Mesenchymal stem cell (in vitro differentiated cells and primary cell): ENCODE measurements at regions not wholly inside any gene's neighbourhood (a gene's known extent, or its start where the extent isn't known, plus 50 kb on each side); places are given as distances from the start of the nearest gene placed in this dataset.

ENCODE experiments used
- DNase-seq: peaks from one replicate; pipeline ENCODE4 v3.0.0-alpha.2; 2013
- H2AFZ ChIP-seq: one replicate; pipeline ENCODE4 v1.6.1; 2013; ENCODE audit warnings: low read depth, mild to moderate bottlenecking, control low read depth, inconsistent platforms, low read length, moderate library complexity
- H2AK5ac ChIP-seq: 2 replicates; pipeline ENCODE4 v1.6.1; 2013; ENCODE audit warnings: low read length, moderate library complexity, mild to moderate bottlenecking, inconsistent platforms; ENCODE audit not compliant: severe bottlenecking
- H2BK120ac ChIP-seq: one replicate; pipeline ENCODE4 v1.6.1; 2013; ENCODE audit warnings: low read depth, mild to moderate bottlenecking, inconsistent platforms, low read length, moderate library complexity
- H2BK12ac ChIP-seq, 2 experiments: one replicate each; pipeline ENCODE4 v1.6.1; 2013; ENCODE audit warnings: inconsistent platforms in 2 of 2, low read length in 2 of 2, mild to moderate bottlenecking in 2 of 2, moderate library complexity in 2 of 2, control low read depth in 1 of 2
- H2BK15ac ChIP-seq: one replicate; pipeline ENCODE4 v1.6.1; 2013; ENCODE audit warnings: mild to moderate bottlenecking, low read depth, inconsistent platforms; ENCODE audit not compliant: poor library complexity, severe bottlenecking
- H2BK5ac ChIP-seq: 2 replicates; pipeline ENCODE4 v1.6.1; 2013; ENCODE audit warnings: low read depth, mild to moderate bottlenecking, low read length, control low read depth, inconsistent platforms; ENCODE audit not compliant: poor library complexity, severe bottlenecking
- H3K14ac ChIP-seq, 2 experiments: one replicate each; pipeline ENCODE4 v1.6.1; 2013; ENCODE audit warnings: inconsistent platforms in 2 of 2, low read length in 2 of 2, control low read depth in 1 of 2, mild to moderate bottlenecking in 1 of 2, moderate library complexity in 1 of 2
- H3K18ac ChIP-seq, 2 experiments: one replicate each; pipeline ENCODE4 v1.6.1; 2013; ENCODE audit warnings: inconsistent platforms in 2 of 2, low read length in 2 of 2, control low read depth in 1 of 2, low read depth in 1 of 2, mild to moderate bottlenecking in 1 of 2
- H3K23ac ChIP-seq, 2 experiments: one replicate each; pipeline ENCODE4 v1.6.1; 2013; ENCODE audit warnings: inconsistent platforms in 2 of 2, low read length in 2 of 2, mild to moderate bottlenecking in 2 of 2, moderate library complexity in 2 of 2, control low read depth in 1 of 2
- H3K27ac ChIP-seq: 2 replicates; pipeline ENCODE4 v1.5.1; 2013; ENCODE audit warnings: mild to moderate bottlenecking, moderate library complexity, low read length, control low read depth, inconsistent platforms; ENCODE audit not compliant: poor library complexity, severe bottlenecking
- H3K27me3 ChIP-seq, 2 experiments: 2 replicates each; pipeline versions ENCODE4 v1.6.1 to v1.7.0; 2013; ENCODE audit warnings: low read length in 2 of 2, mild to moderate bottlenecking in 2 of 2, moderate library complexity in 2 of 2, control low read depth in 1 of 2, inconsistent platforms in 1 of 2; ENCODE audit not compliant: control insufficient read depth in 1 of 2, insufficient read depth in 1 of 2
- H3K36me3 ChIP-seq, 2 experiments: 2 replicates each; pipeline versions ENCODE4 v1.6.1 to v1.7.0; 2013; ENCODE audit warnings: low read length in 2 of 2, control low read depth in 1 of 2, inconsistent platforms in 1 of 2, low read depth in 1 of 2, mild to moderate bottlenecking in 1 of 2; ENCODE audit not compliant: insufficient read depth in 2 of 2, control insufficient read depth in 1 of 2
- H3K4ac ChIP-seq, 2 experiments: one replicate each; pipeline ENCODE4 v1.6.1; 2013; ENCODE audit warnings: inconsistent platforms in 2 of 2, low read length in 2 of 2, mild to moderate bottlenecking in 2 of 2, moderate library complexity in 2 of 2, control low read depth in 1 of 2, low read depth in 1 of 2
- H3K4me1 ChIP-seq: 2 replicates; pipeline ENCODE4 v1.6.1; 2013; ENCODE audit warnings: low read depth, low read length, control low read depth; ENCODE audit not compliant: control insufficient read depth, insufficient read depth
- H3K4me2 ChIP-seq: 2 replicates; pipeline ENCODE4 v1.6.1; 2013; ENCODE audit warnings: low read length, mild to moderate bottlenecking, inconsistent platforms; ENCODE audit not compliant: poor library complexity, severe bottlenecking
- H3K4me3 ChIP-seq, 2 experiments: 2 replicates each; pipeline versions ENCODE4 v1.5.1 to v1.7.0; 2013; ENCODE audit warnings: low read length in 2 of 2, mild to moderate bottlenecking in 2 of 2, control low read depth in 1 of 2, low read depth in 1 of 2; ENCODE audit not compliant: insufficient read depth in 1 of 2
- H3K79me1 ChIP-seq: replicated peaks from 2 replicates; pipeline ENCODE4 v1.6.1; 2013; ENCODE audit warnings: mild to moderate bottlenecking, control low read depth, low read length, inconsistent platforms; ENCODE audit not compliant: poor library complexity, severe bottlenecking
- H3K9ac ChIP-seq: 2 replicates; pipeline ENCODE4 v1.7.0; 2013; ENCODE audit warnings: mild to moderate bottlenecking, low read length, moderate library complexity
- H3K9me3 ChIP-seq: 2 replicates; pipeline ENCODE4 v1.7.0; 2013; ENCODE audit warnings: mild to moderate bottlenecking, low read length; ENCODE audit not compliant: control insufficient read depth
- H4K8ac ChIP-seq: one replicate; pipeline ENCODE4 v1.6.1; 2013; ENCODE audit warnings: inconsistent platforms, mild to moderate bottlenecking, low read length, moderate library complexity
- H4K91ac ChIP-seq: one replicate; pipeline ENCODE4 v1.6.1; 2013; ENCODE audit warnings: mild to moderate bottlenecking, low read length, inconsistent platforms
- WGBS: methylation state at CpG from one replicate; pipeline ENCODE4 v1.1.7; 2013; ENCODE audit warnings: mixed read lengths; 5-methylcytosine and 5-hydroxymethylcytosine counted together

DNA sequence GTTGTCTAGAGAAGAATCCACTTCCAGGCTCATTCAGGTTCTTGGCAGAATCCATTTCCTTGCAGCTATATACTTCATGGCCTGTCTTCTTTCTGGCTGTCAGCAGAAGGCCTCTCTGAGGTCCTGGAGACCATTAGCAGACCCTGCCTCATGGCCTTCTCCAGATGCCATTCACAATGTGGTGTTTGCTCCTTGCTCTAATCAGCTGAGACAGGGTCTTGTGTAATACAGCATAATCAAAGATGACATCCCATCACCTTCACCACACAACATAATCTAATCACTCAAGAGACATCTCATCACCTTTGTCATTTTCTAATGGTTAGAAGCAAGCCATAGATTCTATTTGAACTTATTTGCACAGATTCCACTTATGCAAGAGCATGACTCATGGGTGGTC lies 403.9 kb upstream of the LRRC7 start:
- Histone ChIP-seq H3K9ac (no peak overlapping the region), H3K9me3 (no peaks in the 10 kb centered on the region), H3K18ac (no peak overlapping the region), H2BK5ac (no peak overlapping the region), H4K91ac (no peak overlapping the region), H3K14ac (no peak overlapping the region), H4K8ac (no peak overlapping the region), H2AK5ac (no peak overlapping the region), H3K4me3 (no peak overlapping the region), H2BK12ac (no peak overlapping the region), H2AFZ (no peak overlapping the region), H2BK15ac (no peak overlapping the region), H2BK120ac (no peak overlapping the region), H3K23ac (peak overlapping the region in 1 of 2 experiments; percentile 42), H3K4ac (no peak overlapping the region), H3K27ac (no peak overlapping the region), H3K4me1 (no peaks in the 10 kb centered on the region), H3K4me2 (no peak overlapping the region), H3K27me3 (no peaks in the 10 kb centered on the region), H3K36me3 (no peaks in the 10 kb centered on the region), H3K79me1 (no peaks in the 10 kb centered on the region)
- DNase-seq = no peak

DNA sequence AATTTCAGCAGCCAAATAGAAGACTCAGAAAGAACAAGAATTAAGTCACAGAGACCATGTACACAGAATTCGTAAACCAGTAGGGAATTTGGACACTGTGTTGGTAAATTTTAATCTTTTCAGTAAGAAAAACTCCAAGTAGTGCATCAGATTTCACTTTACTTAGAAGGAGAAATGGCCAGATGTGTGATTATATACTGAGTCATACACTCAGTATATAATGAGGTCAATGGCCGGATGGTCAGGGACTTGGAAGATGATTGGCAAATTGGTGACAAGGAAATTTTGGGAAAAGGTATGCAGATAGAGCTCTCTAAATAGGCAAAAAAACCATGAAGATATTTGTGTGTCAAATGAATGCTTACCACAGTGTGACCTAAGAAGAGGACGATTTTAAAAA lies 399.8 kb upstream of the LRRC7 start:
- H2BK15ac ChIP-seq = no peak overlapping the region
- no peak overlapping the region for H3K14ac ChIP-seq
- H2AFZ ChIP-seq = no peak overlapping the region
- no peak overlapping the region for H3K23ac ChIP-seq
- no peak overlapping the region for H2AK5ac ChIP-seq
- H3K4me1 ChIP-seq = no peaks in the 10 kb centered on the region
- no peak overlapping the region for H3K27ac ChIP-seq
- H3K4ac ChIP-seq = no peak overlapping the region
- WGBS = 87% methylated on average over 3 of the region's 3 CpGs
- no peak overlapping the region for H3K9ac ChIP-seq
- no peak for DNase-seq
- peaks cover 5% of the 10 kb centered on the region for H3K9me3 ChIP-seq
- no peaks in the 10 kb centered on the region for H3K36me3 ChIP-seq
- no peak overlapping the region for H4K91ac ChIP-seq
- H3K4me2 ChIP-seq = no peak overlapping the region
- H2BK12ac ChIP-seq = no peak overlapping the region
- no peaks in the 10 kb centered on the region for H3K27me3 ChIP-seq
- no peak overlapping the region for H4K8ac ChIP-seq
- H3K18ac ChIP-seq = no peak overlapping the region
- no peaks in the 10 kb centered on the region for H3K79me1 ChIP-seq
- no peak overlapping the region for H2BK120ac ChIP-seq
- no peak overlapping the region for H2BK5ac ChIP-seq
- no peak overlapping the region for H3K4me3 ChIP-seq

GRCh38 chr1:69171248-69171647 lies 396.5 kb upstream of the LRRC7 start:
- no peak overlapping the region for H3K27ac ChIP-seq
- H3K36me3 ChIP-seq = no peaks in the 10 kb centered on the region
- no peak overlapping the region for H2BK5ac ChIP-seq
- peaks cover 5% of the 10 kb centered on the region for H3K9me3 ChIP-seq
- H3K4me1 ChIP-seq = no peaks in the 10 kb centered on the region
- H2AK5ac ChIP-seq = no peak overlapping the region
- no peaks in the 10 kb centered on the region for H3K27me3 ChIP-seq
- no peak overlapping the region for H3K18ac ChIP-seq
- H4K8ac ChIP-seq = no peak overlapping the region
- H2AFZ ChIP-seq = no peak overlapping the region
- DNase-seq = no peak
- no peak overlapping the region for H2BK15ac ChIP-seq
- no peak overlapping the region for H3K14ac ChIP-seq
- H3K4ac ChIP-seq = no peak overlapping the region
- H3K9ac ChIP-seq = no peak overlapping the region
- H2BK12ac ChIP-seq = no peak overlapping the region
- H3K79me1 ChIP-seq = no peaks in the 10 kb centered on the region
- H3K23ac ChIP-seq = no peak overlapping the region
- H2BK120ac ChIP-seq = no peak overlapping the region
- no peak overlapping the region for H3K4me2 ChIP-seq
- no peak overlapping the region for H3K4me3 ChIP-seq
- no peak overlapping the region for H4K91ac ChIP-seq

- no peak overlapping the region for H4K8ac ChIP-seq
- H2BK120ac ChIP-seq = no peak overlapping the region
- no peaks in the 10 kb centered on the region for H3K4me1 ChIP-seq
- no peak overlapping the region for H2BK5ac ChIP-seq
- no peaks in the 10 kb centered on the region for H3K27me3 ChIP-seq
- H2AK5ac ChIP-seq = no peak overlapping the region
- no peaks in the 10 kb centered on the region for H3K36me3 ChIP-seq
- WGBS = 69% methylated on average over 5 of the region's 7 CpGs
- H2AFZ ChIP-seq = no peak overlapping the region
- peaks cover 5% of the 10 kb centered on the region for H3K9me3 ChIP-seq
- no peak overlapping the region for H2BK12ac ChIP-seq
- H3K14ac ChIP-seq = no peak overlapping the region
- no peak overlapping the region for H3K23ac ChIP-seq
- no peak overlapping the region for H3K4ac ChIP-seq
- H2BK15ac ChIP-seq = no peak overlapping the region
- H3K4me2 ChIP-seq = no peak overlapping the region
- H3K4me3 ChIP-seq = peak overlapping the region in 1 of 2 experiments; percentile 36
- H3K9ac ChIP-seq = peak overlapping the region; percentile 62
- H3K79me1 ChIP-seq = no peaks in the 10 kb centered on the region
- no peak overlapping the region for H4K91ac ChIP-seq
- DNase-seq = no peak
- H3K18ac ChIP-seq = no peak overlapping the region
- H3K27ac ChIP-seq = no peak overlapping the region
Measured at GRCh38 chr1:69172003-69173000, 395.4 kb upstream of the LRRC7 start.
